ENCODE measurements at regions not wholly inside any gene's neighbourhood (a gene's known extent, or its start where the extent isn't known, plus 50 kb on each side); places are given as distances from the start of the nearest gene placed in this dataset.

- TF ChIP-seq CTCF (conservative IDR thresholded peaks at IDR 0.05 in 1 of 2, IDR thresholded peaks at IDR 0.05 in 1 of 2; ENCODE audit: low read depth in 1 of 2, low read length in 2 of 2) (no peak), EZH2 (IDR thresholded peaks at IDR 0.05; ENCODE audit: low read length, missing control alignments) (no peak)
These were observed 260.5 kb upstream of the KLF14 start for GRCh38 chr7:130994378-130995115.
